ENCODE measurements at regions not wholly inside any gene's neighbourhood (a gene's known extent, or its start where the extent isn't known, plus 50 kb on each side); places are given as distances from the start of the nearest gene placed in this dataset.

DNA sequence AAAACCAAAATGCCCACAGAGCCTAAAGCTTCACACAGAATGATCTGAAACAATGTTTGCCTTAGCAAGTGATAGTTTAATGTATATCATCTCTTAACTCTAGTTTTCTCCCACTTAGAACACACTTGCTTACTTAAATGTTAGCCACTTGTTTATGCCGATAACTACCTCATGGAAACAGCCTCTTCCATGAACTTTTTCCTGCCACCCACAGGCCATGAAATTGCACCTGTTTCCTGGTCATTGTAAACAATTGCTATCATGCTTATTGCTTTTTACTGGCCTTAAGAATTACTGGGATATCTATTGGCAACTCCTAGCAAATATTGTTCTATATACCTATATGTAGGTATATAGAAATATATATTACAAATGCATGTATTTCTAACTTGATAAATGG is 231.1 kb downstream of the HDGFL1 start:
- Histone ChIP-seq H3K4me3 (ENCODE audit: low read depth, low read length) (no peak overlapping the region), H3K27me3 (ENCODE audit: control insufficient read depth, insufficient read depth, low read length) (no peaks in the 10 kb centered on the region), H3K36me3 (ENCODE audit: control insufficient read depth, insufficient read depth, low read length) (no peaks in the 10 kb centered on the region)
- DNase-seq (ENCODE audit: low read depth): no peak
- TF ChIP-seq CTCF (IDR thresholded peaks at IDR 0.05; ENCODE audit: insufficient read depth, low read length, poor library complexity, severe bottlenecking): no peak

- no peak for TF ChIP-seq CTCF (IDR thresholded peaks at IDR 0.05; ENCODE audit: insufficient read depth, low read length, poor library complexity, severe bottlenecking)
- Histone ChIP-seq H3K4me3 (ENCODE audit: low read depth, low read length) (no peak overlapping the region), H3K36me3 (ENCODE audit: control insufficient read depth, insufficient read depth, low read length) (no peaks in the 10 kb centered on the region), H3K27me3 (ENCODE audit: control insufficient read depth, insufficient read depth, low read length) (no peaks in the 10 kb centered on the region)
- DNase-seq (ENCODE audit: low read depth): no peak
Observed at GRCh38 chr6:22801831-22802230, 232.5 kb downstream of the HDGFL1 start.

GRCh38 chr6:22804620-22805261 is 235.4 kb downstream of the HDGFL1 start:
- no peak for DNase-seq (ENCODE audit: low read depth)
- no peak for TF ChIP-seq CTCF (IDR thresholded peaks at IDR 0.05; ENCODE audit: insufficient read depth, low read length, poor library complexity, severe bottlenecking)
- Histone ChIP-seq H3K4me3 (ENCODE audit: low read depth, low read length) (no peak overlapping the region), H3K27me3 (ENCODE audit: control insufficient read depth, insufficient read depth, low read length) (no peaks in the 10 kb centered on the region), H3K36me3 (ENCODE audit: control insufficient read depth, insufficient read depth, low read length) (no peaks in the 10 kb centered on the region)

DNA sequence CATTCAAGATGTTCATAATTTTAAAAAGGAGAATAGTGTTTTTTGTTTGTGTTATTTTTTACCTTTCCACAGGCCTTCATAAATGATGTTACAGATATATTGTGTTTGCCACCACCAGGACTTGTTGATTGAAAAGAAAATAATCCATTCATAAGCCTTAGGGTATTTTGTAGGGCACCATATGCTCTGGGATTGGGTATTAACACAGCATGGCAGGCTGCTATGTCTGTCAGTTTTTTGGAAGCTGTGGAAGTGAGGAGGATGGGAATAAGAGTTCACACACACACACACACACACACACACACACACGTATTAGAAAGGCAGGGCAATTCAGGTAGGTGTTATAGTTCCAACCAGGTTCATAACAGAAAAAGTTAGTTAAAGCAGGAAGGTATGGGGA is 237.9 kb downstream of the HDGFL1 start:
- H3K36me3 ChIP-seq (ENCODE audit: control insufficient read depth, insufficient read depth, low read length): no peaks in the 10 kb centered on the region

GRCh38 chr6:22807818-22808217 is 238.5 kb downstream of the HDGFL1 start:
- DNase-seq (ENCODE audit: low read depth): no peak
- Histone ChIP-seq H3K4me3 (ENCODE audit: low read depth, low read length) (no peak overlapping the region), H3K36me3 (ENCODE audit: control insufficient read depth, insufficient read depth, low read length) (no peaks in the 10 kb centered on the region), H3K27me3 (ENCODE audit: control insufficient read depth, insufficient read depth, low read length) (no peaks in the 10 kb centered on the region)
- TF ChIP-seq CTCF (IDR thresholded peaks at IDR 0.05; ENCODE audit: insufficient read depth, low read length, poor library complexity, severe bottlenecking): no peak

More for the DNA sequence above, 237.9 kb downstream of the HDGFL1 start:
- TF ChIP-seq CTCF (IDR thresholded peaks at IDR 0.05; ENCODE audit: insufficient read depth, low read length, poor library complexity, severe bottlenecking): no peak
- no peaks in the 10 kb centered on the region for H3K27me3 ChIP-seq (ENCODE audit: control insufficient read depth, insufficient read depth, low read length)
- no peak overlapping the region for H3K4me3 ChIP-seq (ENCODE audit: low read depth, low read length)
- DNase-seq (ENCODE audit: low read depth): no peak

GRCh38 chr6:22808466-22808865 is 239.1 kb downstream of the HDGFL1 start:
- TF ChIP-seq CTCF (IDR thresholded peaks at IDR 0.05; ENCODE audit: insufficient read depth, low read length, poor library complexity, severe bottlenecking): no peak
- Histone ChIP-seq H3K4me3 (ENCODE audit: low read depth, low read length) (no peak overlapping the region), H3K36me3 (ENCODE audit: control insufficient read depth, insufficient read depth, low read length) (no peaks in the 10 kb centered on the region), H3K27me3 (ENCODE audit: control insufficient read depth, insufficient read depth, low read length) (no peaks in the 10 kb centered on the region)
- DNase-seq (ENCODE audit: low read depth): no peak

All from kidney epithelial cell (primary cell).